ENCODE measurements at regions not wholly inside any gene's neighbourhood (a gene's known extent, or its start where the extent isn't known, plus 50 kb on each side); places are given as distances from the start of the nearest gene placed in this dataset.

DNA sequence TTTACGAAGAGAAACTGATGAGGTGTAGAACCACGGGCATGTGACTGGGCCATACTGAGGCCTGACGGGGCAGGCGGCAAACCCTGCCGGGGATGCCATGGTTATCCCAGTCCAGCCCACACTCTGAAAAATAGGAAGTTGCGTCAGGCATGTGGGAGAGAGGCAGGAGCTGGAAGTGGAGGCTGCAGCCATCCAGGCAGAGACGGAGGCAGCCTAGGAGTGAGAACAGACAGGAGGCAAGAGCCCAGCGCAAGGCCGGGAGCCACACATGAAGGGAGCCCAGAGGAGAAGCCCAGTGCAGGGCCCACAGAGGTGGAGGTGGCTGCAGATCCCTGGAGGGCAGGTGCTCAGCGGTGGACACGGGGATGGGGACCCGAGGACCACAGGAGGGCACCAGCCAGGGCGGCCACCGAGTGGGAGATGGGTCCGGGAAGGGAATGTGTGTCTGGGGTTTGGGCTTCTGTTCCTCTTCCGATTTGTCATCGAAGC, 175.2 kb upstream of the PPP2R2D start:
- intact Hi-C loops (cut with DNase I), result no loop called here
- H3K27me3 ChIP-seq (replicated peaks; ENCODE audit: insufficient read depth), result no peaks in the 10 kb centered on the region
- H3K9me3 ChIP-seq, result no peaks in the 10 kb centered on the region
- 81% methylated on average over 17 of the region's 17 CpGs for WGBS
- no peaks in the 10 kb centered on the region for H3K4me1 ChIP-seq (replicated peaks)
- TF ChIP-seq POLR2A (IDR thresholded peaks at IDR 0.05) (no peak), POLR2AphosphoS5 (IDR thresholded peaks at IDR 0.05) (no peak)
- TF ChIP-seq, protein P1, sequence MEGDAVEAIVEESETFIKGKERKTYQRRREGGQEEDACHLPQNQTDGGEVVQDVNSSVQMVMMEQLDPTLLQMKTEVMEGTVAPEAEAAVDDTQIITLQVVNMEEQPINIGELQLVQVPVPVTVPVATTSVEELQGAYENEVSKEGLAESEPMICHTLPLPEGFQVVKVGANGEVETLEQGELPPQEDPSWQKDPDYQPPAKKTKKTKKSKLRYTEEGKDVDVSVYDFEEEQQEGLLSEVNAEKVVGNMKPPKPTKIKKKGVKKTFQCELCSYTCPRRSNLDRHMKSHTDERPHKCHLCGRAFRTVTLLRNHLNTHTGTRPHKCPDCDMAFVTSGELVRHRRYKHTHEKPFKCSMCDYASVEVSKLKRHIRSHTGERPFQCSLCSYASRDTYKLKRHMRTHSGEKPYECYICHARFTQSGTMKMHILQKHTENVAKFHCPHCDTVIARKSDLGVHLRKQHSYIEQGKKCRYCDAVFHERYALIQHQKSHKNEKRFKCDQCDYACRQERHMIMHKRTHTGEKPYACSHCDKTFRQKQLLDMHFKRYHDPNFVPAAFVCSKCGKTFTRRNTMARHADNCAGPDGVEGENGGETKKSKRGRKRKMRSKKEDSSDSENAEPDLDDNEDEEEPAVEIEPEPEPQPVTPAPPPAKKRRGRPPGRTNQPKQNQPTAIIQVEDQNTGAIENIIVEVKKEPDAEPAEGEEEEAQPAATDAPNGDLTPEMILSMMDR (IDR thresholded peaks at IDR 0.05), result no peak
- no peak for DNase-seq (ENCODE audit: low spot score)
- H3K27ac ChIP-seq, result no peak overlapping the region
- no peaks in the 10 kb centered on the region for H3K36me3 ChIP-seq
- H3K4me3 ChIP-seq, result no peak overlapping the region

- no peak overlapping the region for H3K4me3 ChIP-seq
- intact Hi-C loops (cut with DNase I), result no loop called here
- no peak overlapping the region for H3K27ac ChIP-seq
- no peaks in the 10 kb centered on the region for H3K9me3 ChIP-seq
- TF ChIP-seq POLR2A (IDR thresholded peaks at IDR 0.05), result no peak
- peak; percentile 4 for TF ChIP-seq POLR2AphosphoS5 (IDR thresholded peaks at IDR 0.05)
- peak; percentile 32 for DNase-seq (ENCODE audit: low spot score)
- WGBS, result 14% methylated on average over 30 of the region's 30 CpGs
- no peaks in the 10 kb centered on the region for H3K27me3 ChIP-seq (replicated peaks; ENCODE audit: insufficient read depth)
- no peaks in the 10 kb centered on the region for H3K4me1 ChIP-seq (replicated peaks)
- H3K36me3 ChIP-seq, result no peaks in the 10 kb centered on the region
These were observed 174.5 kb upstream of the PPP2R2D start for GRCh38 chr10:131726076-131726880.

- H3K4me3 ChIP-seq, result no peak overlapping the region
- H3K27ac ChIP-seq, result no peak overlapping the region
- H3K4me1 ChIP-seq (replicated peaks), result no peaks in the 10 kb centered on the region
- 72% methylated on average over 14 of the region's 14 CpGs for WGBS
- no peaks in the 10 kb centered on the region for H3K27me3 ChIP-seq (replicated peaks; ENCODE audit: insufficient read depth)
- no peaks in the 10 kb centered on the region for H3K9me3 ChIP-seq
- DNase-seq (ENCODE audit: low spot score), result no peak
- intact Hi-C loops (cut with DNase I), result no loop called here
- H3K36me3 ChIP-seq, result no peaks in the 10 kb centered on the region
- TF ChIP-seq, protein P1 (IDR thresholded peaks at IDR 0.05), result no peak
- TF ChIP-seq POLR2A (IDR thresholded peaks at IDR 0.05) (no peak), POLR2AphosphoS5 (IDR thresholded peaks at IDR 0.05) (no peak)
These were observed 173.8 kb upstream of the PPP2R2D start for GRCh38 chr10:131726967-131727366.

GRCh38 chr10:131727560-131727959, 173.2 kb upstream of the PPP2R2D start:
- 91% methylated on average over 12 of the region's 12 CpGs for WGBS
- H3K27me3 ChIP-seq (replicated peaks; ENCODE audit: insufficient read depth), result no peaks in the 10 kb centered on the region
- no peak for DNase-seq (ENCODE audit: low spot score)
- intact Hi-C loops (cut with DNase I), result no loop called here
- TF ChIP-seq, protein P1 (IDR thresholded peaks at IDR 0.05), result no peak
- TF ChIP-seq POLR2AphosphoS5 (IDR thresholded peaks at IDR 0.05) (no peak), POLR2A (IDR thresholded peaks at IDR 0.05) (no peak)
- no peaks in the 10 kb centered on the region for H3K4me1 ChIP-seq (replicated peaks)
- no peak overlapping the region for H3K27ac ChIP-seq
- no peaks in the 10 kb centered on the region for H3K36me3 ChIP-seq
- no peak overlapping the region for H3K4me3 ChIP-seq
- H3K9me3 ChIP-seq, result no peaks in the 10 kb centered on the region

DNA sequence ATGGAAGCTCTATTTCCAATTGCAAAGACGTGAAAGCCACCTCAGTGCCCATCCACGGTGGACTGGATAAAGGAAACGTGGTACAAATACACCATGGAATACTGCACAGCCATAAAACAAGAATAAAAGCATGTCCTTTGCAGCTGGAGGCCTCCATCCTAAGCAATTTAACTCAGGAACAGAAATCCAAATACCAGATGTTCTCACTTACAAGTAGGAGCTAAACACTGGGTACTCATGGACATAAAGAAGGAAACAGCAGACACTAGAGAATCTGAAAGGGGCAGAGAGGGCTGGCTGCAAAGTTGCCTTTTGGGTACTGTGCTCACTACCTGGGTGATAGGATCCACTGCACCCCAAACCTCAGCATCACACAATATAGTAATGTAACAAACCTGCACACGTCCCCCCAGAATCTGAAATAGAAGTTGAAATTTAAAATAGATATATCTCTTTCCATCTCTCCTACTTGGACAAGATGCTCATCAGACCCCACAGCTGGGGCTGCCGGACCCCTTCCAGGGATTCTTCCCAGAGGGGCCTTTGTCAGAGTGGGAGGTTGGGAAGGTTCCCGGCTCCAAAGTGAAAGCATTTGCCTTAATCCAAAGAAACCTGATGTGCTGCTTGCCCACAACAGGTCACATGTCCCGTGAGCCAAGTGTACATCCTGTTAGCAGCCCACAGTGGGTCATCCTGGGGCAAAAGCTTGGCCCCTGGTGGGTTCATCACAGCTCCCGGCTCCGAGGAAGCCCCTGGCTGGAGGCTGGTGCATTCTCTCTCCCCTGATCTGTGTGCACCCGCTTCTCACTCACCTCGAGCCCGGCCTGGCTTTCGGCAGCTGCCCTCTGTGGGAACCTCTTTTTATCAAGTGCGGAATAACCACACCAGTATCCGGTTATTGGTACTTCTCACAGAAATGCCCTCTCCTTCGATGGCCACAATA, 172.3 kb upstream of the PPP2R2D start:
- Histone ChIP-seq H3K9me3 (no peaks in the 10 kb centered on the region), H3K27ac (no peak overlapping the region), H3K4me3 (no peak overlapping the region), H3K36me3 (no peaks in the 10 kb centered on the region), H3K27me3 (replicated peaks; ENCODE audit: insufficient read depth) (no peaks in the 10 kb centered on the region), H3K4me1 (replicated peaks) (no peaks in the 10 kb centered on the region)
- intact Hi-C loops (cut with DNase I), result no loop called here
- TF ChIP-seq POLR2AphosphoS5 (IDR thresholded peaks at IDR 0.05) (no peak), POLR2A (IDR thresholded peaks at IDR 0.05) (no peak)
- TF ChIP-seq, protein P1 (IDR thresholded peaks at IDR 0.05), result no peak
- DNase-seq (ENCODE audit: low spot score), result no peak
- WGBS, result 73% methylated on average over 16 of the region's 16 CpGs
